Neuronal stem cell (in vitro differentiated cells): ENCODE measurements at regions not wholly inside any gene's neighbourhood (a gene's known extent, or its start where the extent isn't known, plus 50 kb on each side); places are given as distances from the start of the nearest gene placed in this dataset.

Source experiments
- DNase-seq: peaks from one replicate; pipeline ENCODE4 v3.0.0-alpha.2; 2013; ENCODE audit warnings: low spot score
- H2AFZ ChIP-seq: one replicate; pipeline ENCODE4 v1.6.1; 2013; ENCODE audit warnings: mild to moderate bottlenecking, low read length, inconsistent platforms
- H2AK5ac ChIP-seq: 2 replicates; pipeline ENCODE4 v1.6.1; 2013; ENCODE audit warnings: low read depth, mild to moderate bottlenecking, inconsistent platforms, low read length, moderate library complexity, mixed read lengths
- H2BK120ac ChIP-seq: 2 replicates; pipeline ENCODE4 v1.6.1; 2013; ENCODE audit warnings: low read depth, mild to moderate bottlenecking, inconsistent platforms, low read length, moderate library complexity, mixed read lengths
- H2BK12ac ChIP-seq: one replicate; pipeline ENCODE4 v1.6.1; 2013; ENCODE audit warnings: low read length, inconsistent platforms
- H2BK15ac ChIP-seq: 2 replicates; pipeline ENCODE4 v1.6.1; 2013; ENCODE audit warnings: mild to moderate bottlenecking, low read length, inconsistent platforms, mixed read lengths
- H2BK5ac ChIP-seq: one replicate; pipeline ENCODE4 v1.6.1; 2013; ENCODE audit warnings: inconsistent platforms, mild to moderate bottlenecking, low read length, moderate library complexity
- H3K14ac ChIP-seq: one replicate; pipeline ENCODE4 v1.6.1; 2013; ENCODE audit warnings: low read length, inconsistent platforms
- H3K18ac ChIP-seq: 2 replicates; pipeline ENCODE4 v1.6.1; 2013; ENCODE audit warnings: low read length, inconsistent platforms
- H3K23ac ChIP-seq: 2 replicates; pipeline ENCODE4 v1.6.1; 2013; ENCODE audit warnings: low read depth, mild to moderate bottlenecking, mixed read lengths, low read length, inconsistent platforms; ENCODE audit not compliant: poor library complexity
- H3K27ac ChIP-seq: replicated peaks from 3 replicates; pipeline ENCODE4 v1.5.1; 2013; ENCODE audit warnings: low read length, inconsistent platforms
- H3K27me3 ChIP-seq, 3 experiments: 2 replicates each; pipeline ENCODE4 v1.6.1; 2013; ENCODE audit warnings: low read length in 3 of 3, mild to moderate bottlenecking in 2 of 3, inconsistent platforms in 1 of 3, low read depth in 1 of 3, mixed read lengths in 1 of 3, moderate library complexity in 1 of 3; ENCODE audit not compliant: control insufficient read depth in 3 of 3, insufficient read depth in 3 of 3
- H3K36me3 ChIP-seq, 2 donors: replicated peaks in 1 of 2; 2 replicates each; pipeline ENCODE4 v1.6.1; 2013; ENCODE audit warnings: low read length in 2 of 2; ENCODE audit not compliant: control insufficient read depth in 2 of 2, insufficient read depth in 2 of 2
- H3K4ac ChIP-seq: 2 replicates; pipeline ENCODE4 v1.6.1; 2013; ENCODE audit warnings: inconsistent platforms, mild to moderate bottlenecking, low read length, moderate library complexity
- H3K4me1 ChIP-seq, 2 donors: 1 replicate in 1 of 2; 2 replicates in 1 of 2; pipeline ENCODE4 v1.6.1; 2013; ENCODE audit warnings: low read length in 2 of 2, low read depth in 1 of 2; ENCODE audit not compliant: control insufficient read depth in 2 of 2, insufficient read depth in 1 of 2
- H3K4me2 ChIP-seq: one replicate; pipeline ENCODE4 v1.6.1; 2013; ENCODE audit warnings: mild to moderate bottlenecking, low read length, inconsistent platforms; ENCODE audit not compliant: insufficient read depth, poor library complexity, severe bottlenecking
- H3K4me3 ChIP-seq, 2 donors: 2 replicates each; pipeline ENCODE4 v1.5.1; 2013; ENCODE audit warnings: low read length in 2 of 2, mild to moderate bottlenecking in 2 of 2, inconsistent platforms in 1 of 2, moderate library complexity in 1 of 2
- H3K79me1 ChIP-seq: one replicate; pipeline ENCODE4 v1.6.1; 2013; ENCODE audit warnings: low read depth, mild to moderate bottlenecking, inconsistent platforms, low read length, moderate library complexity
- H3K9ac ChIP-seq: one replicate; pipeline ENCODE4 v1.6.1; 2013; ENCODE audit warnings: mild to moderate bottlenecking, low read depth, low read length, inconsistent platforms; ENCODE audit not compliant: poor library complexity
- H3K9me3 ChIP-seq, 2 donors: replicated peaks in 1 of 2; 2 replicates each; pipeline versions ENCODE3 to v1.6.1; 2013; ENCODE audit warnings: low read length in 2 of 2, mild to moderate bottlenecking in 2 of 2, inconsistent platforms in 1 of 2, low read depth in 1 of 2, mixed read lengths in 1 of 2, moderate library complexity in 1 of 2; ENCODE audit not compliant: control insufficient read depth in 2 of 2, insufficient read depth in 1 of 2
- H4K8ac ChIP-seq: one replicate; pipeline ENCODE4 v1.6.1; 2013; ENCODE audit warnings: low read depth, mild to moderate bottlenecking, inconsistent platforms, low read length, moderate library complexity
- H4K91ac ChIP-seq: one replicate; pipeline ENCODE4 v1.6.1; 2013; ENCODE audit warnings: low read length, low read depth, mild to moderate bottlenecking, inconsistent platforms; ENCODE audit not compliant: poor library complexity
- WGBS, 2 donors: extraction: QIAGEN DNeasy Blood & Tissue Kit; methylation state at CpG; one replicate each; pipeline ENCODE4 v1.1.7; 2013; ENCODE audit warnings: missing lambda C conversion rate in 2 of 2, mixed read lengths in 1 of 2; ENCODE audit not compliant: insufficient read length in 2 of 2, insufficient replicate concordance in 1 of 2; ENCODE audit errors: extremely low coverage in 2 of 2; 5-methylcytosine and 5-hydroxymethylcytosine counted together

GRCh38 chr16:65746941-65747340 lies 619.5 kb upstream of the CDH5 start:
- Histone ChIP-seq H3K27ac (no peak overlapping the region), H2BK5ac (no peak overlapping the region), H3K4me1 (peaks cover 3 to 7% of the 10 kb centered on the region in 2 donors), H2AK5ac (no peak overlapping the region), H3K4ac (no peak overlapping the region), H2AFZ (no peak overlapping the region), H3K18ac (no peak overlapping the region), H3K14ac (no peak overlapping the region), H3K9ac (no peak overlapping the region), H3K4me2 (no peak overlapping the region), H3K79me1 (no peaks in the 10 kb centered on the region), H3K9me3 (no peaks in the 10 kb centered on the region), H2BK120ac (no peak overlapping the region), H3K4me3 (no peak overlapping the region), H2BK12ac (no peak overlapping the region), H2BK15ac (no peak overlapping the region), H3K23ac (no peak overlapping the region), H3K27me3 (peaks cover 0 to 3% (median 0%) of the 10 kb centered on the region in 3 experiments), H4K91ac (no peak overlapping the region), H4K8ac (no peak overlapping the region), H3K36me3 (no peaks in the 10 kb centered on the region)
- DNase-seq = no peak
- WGBS, 2 donors = no CpG with 5 or more reads among the region's 4 CpGs

- H3K27me3 ChIP-seq = peaks cover 0 to 2% (median 0%) of the 10 kb centered on the region in 3 experiments
- no peak overlapping the region for H2BK5ac ChIP-seq
- no peak for DNase-seq
- no peak overlapping the region for H2BK12ac ChIP-seq
- H3K4me2 ChIP-seq = no peak overlapping the region
- no peak overlapping the region for H2BK120ac ChIP-seq
- no peaks in the 10 kb centered on the region for H3K79me1 ChIP-seq
- peaks cover 3 to 5% of the 10 kb centered on the region in 2 donors for H3K4me1 ChIP-seq
- no peaks in the 10 kb centered on the region for H3K9me3 ChIP-seq
- H4K91ac ChIP-seq = no peak overlapping the region
- no CpG with 5 or more reads among the region's 1 CpG for WGBS, 2 donors
- no peak overlapping the region for H4K8ac ChIP-seq
- H3K27ac ChIP-seq = no peak overlapping the region
- H3K18ac ChIP-seq = no peak overlapping the region
- H2AK5ac ChIP-seq = no peak overlapping the region
- H2BK15ac ChIP-seq = no peak overlapping the region
- no peak overlapping the region for H3K9ac ChIP-seq
- no peak overlapping the region for H3K4ac ChIP-seq
- no peak overlapping the region for H3K4me3 ChIP-seq
- H2AFZ ChIP-seq = no peak overlapping the region
- no peaks in the 10 kb centered on the region for H3K36me3 ChIP-seq
- H3K23ac ChIP-seq = no peak overlapping the region
- no peak overlapping the region for H3K14ac ChIP-seq
Observed at GRCh38 chr16:65745201-65745708, 621.2 kb upstream of the CDH5 start.

DNA sequence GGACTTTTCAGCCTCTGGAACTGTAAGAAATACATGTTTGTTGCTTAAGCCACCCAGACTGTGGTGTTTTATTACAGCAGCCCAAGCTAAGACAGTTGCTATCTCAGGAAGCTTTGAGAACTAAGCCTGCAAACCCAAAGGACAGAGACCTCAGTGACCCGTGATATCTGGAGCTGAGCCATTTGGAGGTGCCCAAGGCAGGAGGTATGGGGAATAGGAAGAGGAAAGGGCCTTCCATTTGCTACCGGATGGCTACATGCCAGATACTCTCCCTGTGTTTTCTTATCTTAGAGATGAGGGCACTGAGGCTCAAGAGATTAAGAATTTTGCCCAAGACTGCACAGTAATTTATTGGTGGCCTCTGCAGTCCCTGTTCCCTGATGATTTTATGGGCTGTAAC lies 622.1 kb upstream of the CDH5 start:
- no peak overlapping the region for H3K4ac ChIP-seq
- peaks cover 0 to 5% of the 10 kb centered on the region in 2 donors for H3K4me1 ChIP-seq
- no peak overlapping the region for H3K23ac ChIP-seq
- no peak overlapping the region for H4K8ac ChIP-seq
- H2BK15ac ChIP-seq = no peak overlapping the region
- no peaks in the 10 kb centered on the region for H3K27me3 ChIP-seq
- no peak overlapping the region for H3K4me2 ChIP-seq
- no peaks in the 10 kb centered on the region for H3K9me3 ChIP-seq
- H3K36me3 ChIP-seq = no peaks in the 10 kb centered on the region
- H2AK5ac ChIP-seq = no peak overlapping the region
- H2BK12ac ChIP-seq = no peak overlapping the region
- DNase-seq = no peak
- H3K14ac ChIP-seq = no peak overlapping the region
- no peak overlapping the region for H3K27ac ChIP-seq
- no peak overlapping the region for H3K4me3 ChIP-seq
- no peak overlapping the region for H2AFZ ChIP-seq
- H4K91ac ChIP-seq = no peak overlapping the region
- H3K79me1 ChIP-seq = no peaks in the 10 kb centered on the region
- WGBS, 2 donors = no CpG with 5 or more reads among the region's 2 CpGs
- H3K9ac ChIP-seq = no peak overlapping the region
- H2BK120ac ChIP-seq = no peak overlapping the region
- no peak overlapping the region for H3K18ac ChIP-seq
- H2BK5ac ChIP-seq = no peak overlapping the region

- no peak for DNase-seq
- Histone ChIP-seq H2BK120ac (no peak overlapping the region), H3K79me1 (no peaks in the 10 kb centered on the region), H3K9me3 (no peaks in the 10 kb centered on the region), H4K91ac (no peak overlapping the region), H3K18ac (no peak overlapping the region), H3K14ac (no peak overlapping the region), H3K23ac (no peak overlapping the region), H3K4me2 (no peak overlapping the region), H3K4me3 (no peak overlapping the region), H2BK5ac (no peak overlapping the region), H3K4ac (no peak overlapping the region), H4K8ac (no peak overlapping the region), H2AFZ (no peak overlapping the region), H3K9ac (no peak overlapping the region), H2AK5ac (no peak overlapping the region), H2BK15ac (no peak overlapping the region), H3K27ac (no peak overlapping the region), H2BK12ac (no peak overlapping the region), H3K4me1 (peaks cover 0 to 3% of the 10 kb centered on the region in 2 donors), H3K36me3 (no peaks in the 10 kb centered on the region), H3K27me3 (no peaks in the 10 kb centered on the region)
- WGBS, 2 donors = no CpG with 5 or more reads among the region's 3 CpGs
Observed at GRCh38 chr16:65743558-65743957, 621.7 kb upstream of the CDH11 start.
